ENCODE measurements at regions not wholly inside any gene's neighbourhood (a gene's known extent, or its start where the extent isn't known, plus 50 kb on each side); places are given as distances from the start of the nearest gene placed in this dataset.
"Not testable (repeated sequence)": the region's sequence is repeated elsewhere in the genome, so short reads cannot be mapped to it uniquely, and the experiment has no call there.

GRCh38 chr10:36416513-36416912, 708.9 kb upstream of the ANKRD30A start:
- Histone ChIP-seq H3K9me3 (replicated peaks in 1 of 2; ENCODE audit: control insufficient read depth in 1 of 2, insufficient read depth in 1 of 2, low read length in 2 of 2) (peaks cover 5 to 20% of the 10 kb centered on the region in 2 donors), H3K79me2 (ENCODE audit: insufficient read depth, low read length) (no peaks in the 10 kb centered on the region), H3K4me1 (ENCODE audit: control insufficient read depth in 1 of 2, insufficient read depth in 2 of 2, low read length in 2 of 2) (no peaks in the 10 kb centered on the region), H3K4me3 (replicated peaks in 1 of 3; ENCODE audit: low read depth in 2 of 3, low read length in 3 of 3) (no peak overlapping the region), H3K9ac (ENCODE audit: insufficient read depth, low read length, poor library complexity, severe bottlenecking) (no peak overlapping the region), H3K27ac (ENCODE audit: low read depth in 1 of 2, low read length in 2 of 2) (no peak overlapping the region), H2AFZ (ENCODE audit: insufficient read depth, low read depth, low read length, poor library complexity, severe bottlenecking) (no peak overlapping the region), H4K20me1 (ENCODE audit: insufficient read depth, low read length) (no peaks in the 10 kb centered on the region), H3K4me2 (replicated peaks; ENCODE audit: extremely low read depth, low read length, poor library complexity, severe bottlenecking) (no peak overlapping the region), H3K27me3 (ENCODE audit: control insufficient read depth in 2 of 2, insufficient read depth in 2 of 2, low read length in 2 of 2) (no peaks in the 10 kb centered on the region), H3K36me3 (replicated peaks in 1 of 2; ENCODE audit: control insufficient read depth in 1 of 2, insufficient read depth in 2 of 2, low read length in 2 of 2) (no peaks in the 10 kb centered on the region)
- TF ChIP-seq CTCF (IDR thresholded peaks at IDR 0.05): no peak
- WGBS (ENCODE audit: insufficient coverage): no CpG with 5 or more reads among the region's 1 CpG
- no peaks in the 10 kb centered on the region for H3K4me1 Mint-ChIP-seq
- H3K4me3 Mint-ChIP-seq: no peak overlapping the region
- no peaks in the 10 kb centered on the region for H3K27me3 Mint-ChIP-seq (ENCODE audit: low read depth in 3 of 3)
- no peak overlapping the region for H3K27ac Mint-ChIP-seq
- intact Hi-C loops (cut with micrococcal nuclease): no loop called here
- no peaks in the 10 kb centered on the region for H3K36me3 Mint-ChIP-seq
- DNase-seq: no peak
- peaks cover 2 to 16% (median 10%) of the 10 kb centered on the region in 7 donors for H3K9me3 Mint-ChIP-seq

- Histone ChIP-seq H3K27ac (ENCODE audit: low read depth in 1 of 2, low read length in 2 of 2) (no peak overlapping the region), H3K36me3 (replicated peaks in 1 of 2; ENCODE audit: control insufficient read depth in 1 of 2, insufficient read depth in 2 of 2, low read length in 2 of 2) (no peaks in the 10 kb centered on the region), H4K20me1 (ENCODE audit: insufficient read depth, low read length) (no peaks in the 10 kb centered on the region), H3K79me2 (ENCODE audit: insufficient read depth, low read length) (no peaks in the 10 kb centered on the region), H3K27me3 (ENCODE audit: control insufficient read depth in 2 of 2, insufficient read depth in 2 of 2, low read length in 2 of 2) (no peaks in the 10 kb centered on the region), H3K9ac (ENCODE audit: insufficient read depth, low read length, poor library complexity, severe bottlenecking) (no peak overlapping the region), H3K9me3 (replicated peaks in 1 of 2; ENCODE audit: control insufficient read depth in 1 of 2, insufficient read depth in 1 of 2, low read length in 2 of 2) (peaks cover 6 to 24% of the 10 kb centered on the region in 2 donors), H3K4me2 (replicated peaks; ENCODE audit: extremely low read depth, low read length, poor library complexity, severe bottlenecking) (no peak overlapping the region), H3K4me1 (ENCODE audit: control insufficient read depth in 1 of 2, insufficient read depth in 2 of 2, low read length in 2 of 2) (no peaks in the 10 kb centered on the region), H3K4me3 (replicated peaks in 1 of 3; ENCODE audit: low read depth in 2 of 3, low read length in 3 of 3) (no peak overlapping the region), H2AFZ (ENCODE audit: insufficient read depth, low read depth, low read length, poor library complexity, severe bottlenecking) (no peak overlapping the region)
- Mint-ChIP-seq H3K4me1 (no peaks in the 10 kb centered on the region), H3K36me3 (no peaks in the 10 kb centered on the region), H3K4me3 (no peak overlapping the region), H3K27ac (no peak overlapping the region), H3K27me3 (ENCODE audit: low read depth in 3 of 3) (no peaks in the 10 kb centered on the region), H3K9me3 (peaks cover 0 to 25% (median 14%) of the 10 kb centered on the region in 7 donors)
- TF ChIP-seq CTCF (IDR thresholded peaks at IDR 0.05): no peak
- intact Hi-C loops (cut with micrococcal nuclease): no loop called here
- no CpG with 5 or more reads among the region's 1 CpG for WGBS (ENCODE audit: insufficient coverage)
- no peak for DNase-seq
These were observed 712.5 kb upstream of the ANKRD30A start for GRCh38 chr10:36412942-36413341.

GRCh38 chr10:36400238-36400637, 725.2 kb upstream of the ANKRD30A start:
- H3K27me3 ChIP-seq (ENCODE audit: control insufficient read depth in 2 of 2, insufficient read depth in 2 of 2, low read length in 2 of 2); H4K20me1 ChIP-seq (ENCODE audit: insufficient read depth, low read length); H3K27ac Mint-ChIP-seq; H3K4me3 Mint-ChIP-seq; H3K36me3 ChIP-seq (replicated peaks in 1 of 2; ENCODE audit: control insufficient read depth in 1 of 2, insufficient read depth in 2 of 2, low read length in 2 of 2); H3K9ac ChIP-seq (ENCODE audit: insufficient read depth, low read length, poor library complexity, severe bottlenecking); H3K4me1 ChIP-seq (ENCODE audit: control insufficient read depth in 1 of 2, insufficient read depth in 2 of 2, low read length in 2 of 2); H2AFZ ChIP-seq (ENCODE audit: insufficient read depth, low read depth, low read length, poor library complexity, severe bottlenecking); H3K36me3 Mint-ChIP-seq; H3K27me3 Mint-ChIP-seq (ENCODE audit: low read depth in 3 of 3); intact Hi-C loops (cut with micrococcal nuclease); DNase-seq; H3K4me1 Mint-ChIP-seq; H3K27ac ChIP-seq (ENCODE audit: low read depth in 1 of 2, low read length in 2 of 2); H3K4me3 ChIP-seq (replicated peaks in 1 of 3; ENCODE audit: low read depth in 2 of 3, low read length in 3 of 3); H3K79me2 ChIP-seq (ENCODE audit: insufficient read depth, low read length); H3K4me2 ChIP-seq (replicated peaks; ENCODE audit: extremely low read depth, low read length, poor library complexity, severe bottlenecking): not testable (repeated sequence)
- peaks cover 5 to 18% of the 10 kb centered on the region in 2 donors for H3K9me3 ChIP-seq (replicated peaks in 1 of 2; ENCODE audit: control insufficient read depth in 1 of 2, insufficient read depth in 1 of 2, low read length in 2 of 2)
- H3K9me3 Mint-ChIP-seq: peaks cover 2 to 21% (median 11%) of the 10 kb centered on the region in 7 donors
- WGBS (ENCODE audit: insufficient coverage): no CpG with 5 or more reads among the region's 8 CpGs
